Inferior parietal cortex (tissue), 1 donor: ENCODE measurements at regions not wholly inside any gene's neighbourhood (a gene's known extent, or its start where the extent isn't known, plus 50 kb on each side); places are given as distances from the start of the nearest gene placed in this dataset.

Experiments
- DNase-seq: peaks from one replicate; pipeline ENCODE4 v3.0.0-alpha.2; 2016; ENCODE audit errors: extremely low spot score

- DNase-seq: no peak
Measured at GRCh38 chr3:14335774-14336748, 66.3 kb upstream of the SLC6A6 start.

DNA sequence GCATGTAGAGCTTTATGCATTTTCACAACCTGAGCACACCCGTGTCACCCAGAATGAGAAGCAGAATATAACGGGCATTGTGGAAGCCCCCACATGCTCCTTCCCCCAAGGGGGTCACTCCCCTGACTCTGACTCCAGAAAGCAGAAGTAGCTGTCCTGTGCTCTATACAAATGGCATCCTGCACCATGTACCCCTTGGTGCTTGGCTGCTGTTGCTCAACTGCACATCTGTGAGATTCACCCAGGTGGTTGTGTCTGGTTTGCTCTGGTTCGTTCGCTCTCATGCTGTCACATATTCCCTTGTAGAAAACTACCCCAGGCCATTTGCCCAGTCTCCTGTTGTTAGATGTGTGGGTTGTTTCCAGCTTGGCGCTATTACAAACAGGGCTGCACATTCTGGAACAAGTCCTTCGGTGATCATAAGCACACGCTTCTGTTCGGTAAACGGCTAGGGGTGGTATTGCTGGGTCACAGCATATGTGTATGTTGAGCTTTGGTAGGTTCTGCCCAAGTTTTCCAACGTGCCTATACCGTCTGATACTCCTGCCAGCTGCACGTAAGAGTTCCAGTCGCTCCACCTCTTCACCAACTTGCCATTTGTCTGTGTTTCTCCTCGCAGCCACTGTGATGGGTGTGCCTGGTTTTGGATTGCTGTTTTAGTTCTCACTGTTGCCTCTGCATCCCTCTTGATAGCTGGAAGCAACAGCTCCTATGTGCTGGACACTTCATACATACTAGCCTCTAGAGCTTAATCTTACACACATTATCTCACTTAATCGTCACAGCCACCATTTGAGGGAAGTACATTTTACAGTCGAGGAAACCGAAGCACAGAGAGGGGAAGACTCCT is 65.4 kb upstream of the SLC6A6 start:
- DNase-seq: no peak

DNA sequence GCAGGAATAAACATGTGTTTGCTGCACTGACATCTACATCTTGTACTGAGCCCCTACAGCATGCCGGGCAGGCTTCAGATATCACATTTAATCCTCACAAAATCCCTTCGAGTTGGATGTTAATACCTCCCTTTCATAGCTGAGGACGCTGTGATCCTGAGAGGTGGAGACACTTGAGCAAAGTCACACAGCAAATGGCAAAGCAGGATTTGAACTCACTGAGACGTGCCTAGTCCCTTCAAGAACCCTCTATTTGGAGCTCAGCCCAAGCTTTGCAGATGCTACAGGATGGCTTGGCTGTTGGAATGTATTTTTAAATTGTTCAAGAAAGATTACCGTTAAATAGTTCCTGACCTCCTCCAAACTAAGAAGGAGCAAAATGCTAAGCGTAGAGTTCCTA is 64.6 kb upstream of the SLC6A6 start:
- DNase-seq: no peak

GRCh38 chr3:14338242-14338641 is 64.2 kb upstream of the SLC6A6 start:
- DNase-seq: no peak

- DNase-seq: no peak
Measured at GRCh38 chr3:14338898-14339458, 63.4 kb upstream of the SLC6A6 start.

- DNase-seq: no peak
Measured at GRCh38 chr3:14340960-14341708, 61.3 kb upstream of the SLC6A6 start.

GRCh38 chr3:14343338-14344112 is 58.9 kb upstream of the SLC6A6 start:
- DNase-seq: no peak

DNA sequence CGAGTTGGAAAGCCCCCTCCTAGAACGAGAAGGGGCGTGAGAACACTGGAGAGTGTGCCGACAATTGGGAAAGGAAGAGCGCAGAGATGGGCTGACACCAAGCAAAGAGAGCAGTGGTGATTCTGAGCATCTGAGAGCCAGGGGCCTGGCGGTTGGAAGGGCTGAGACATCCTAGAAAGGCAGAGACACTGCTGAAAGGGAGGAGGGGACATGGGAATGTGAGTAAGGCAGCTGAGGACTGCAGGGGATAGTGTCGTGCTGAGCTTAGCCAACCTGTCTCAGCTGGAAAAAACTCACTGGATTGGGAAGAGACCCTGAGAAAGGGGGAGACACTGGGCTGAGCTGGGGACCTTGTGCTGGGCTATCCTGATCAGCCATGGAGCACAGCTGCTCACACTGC is 58.1 kb upstream of the SLC6A6 start:
- no peak for DNase-seq

DNA sequence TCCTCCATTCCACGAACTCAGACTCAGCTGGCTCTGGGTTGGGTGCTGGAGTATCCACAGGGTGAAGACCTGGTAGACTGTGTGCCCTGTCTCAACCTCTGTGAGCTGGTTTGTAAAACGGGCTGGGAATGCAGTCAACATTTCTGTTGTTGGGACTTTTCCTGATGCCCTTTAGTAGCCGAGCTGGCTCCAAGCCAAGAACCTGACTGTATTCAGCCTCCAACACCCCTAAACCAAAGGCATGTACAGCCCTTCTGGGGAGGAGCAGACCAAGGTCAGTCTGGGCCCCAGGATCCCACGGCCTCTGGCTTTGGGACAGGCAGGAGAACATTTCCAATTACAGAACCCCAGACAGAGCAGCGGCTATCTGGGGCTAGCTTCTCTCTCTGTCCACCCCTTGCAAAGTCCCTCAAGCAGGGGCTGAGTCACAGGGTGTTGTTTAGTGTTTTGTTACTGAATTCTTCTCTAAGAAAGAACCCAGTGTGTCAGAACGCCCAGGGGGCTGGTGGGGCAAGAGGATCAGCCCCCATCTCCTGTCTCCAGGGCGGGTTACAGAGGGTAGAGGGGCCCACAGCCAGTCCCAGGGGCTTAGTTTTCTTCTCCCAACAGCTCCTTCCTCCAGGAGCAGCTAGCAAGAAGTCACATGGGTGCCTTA is 56.8 kb upstream of the SLC6A6 start:
- no peak for DNase-seq

DNA sequence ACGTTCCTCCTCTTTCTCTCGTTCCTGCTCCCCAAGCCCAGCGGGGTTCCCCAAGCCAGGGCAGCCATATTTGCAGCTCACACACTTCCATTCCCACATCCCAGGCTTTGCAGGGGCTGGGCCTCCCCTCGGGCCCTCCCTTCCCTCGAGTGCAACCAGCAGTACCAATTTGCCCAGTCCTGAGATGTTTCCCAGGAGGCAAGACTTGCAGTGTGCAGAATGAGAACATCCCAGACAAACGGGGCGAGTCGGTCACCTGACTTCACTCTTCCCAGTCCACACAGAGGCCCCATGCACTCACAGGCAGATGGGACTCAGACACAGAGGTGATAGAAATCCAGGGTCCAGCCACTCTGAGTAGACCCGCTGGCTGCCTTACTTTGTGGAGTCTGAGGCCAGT is 56.2 kb upstream of the SLC6A6 start:
- DNase-seq: no peak

- DNase-seq: no peak
Measured at GRCh38 chr3:14346642-14347041, 55.8 kb upstream of the SLC6A6 start.

DNA sequence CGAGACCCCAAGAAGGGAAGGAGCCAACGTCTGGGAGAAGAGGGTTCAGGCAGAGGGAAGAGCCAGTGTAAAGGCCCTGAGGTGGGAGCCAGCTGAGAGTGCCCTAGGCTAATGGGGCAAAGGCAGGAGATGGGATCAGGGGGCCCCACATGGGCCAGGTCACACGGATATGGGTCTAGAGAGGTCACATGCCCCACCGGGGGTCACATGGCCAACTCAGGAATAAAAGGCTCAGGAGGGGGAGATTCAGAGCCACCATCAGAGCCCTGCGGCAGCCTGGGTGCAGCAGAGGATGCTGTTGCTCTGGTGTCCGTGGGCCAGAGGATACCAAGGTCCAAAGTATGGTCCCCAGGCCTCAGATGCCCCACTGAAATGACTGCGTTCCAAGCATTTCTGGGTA is 55.3 kb upstream of the SLC6A6 start:
- DNase-seq: no peak

GRCh38 chr3:14351617-14352001 is 50.8 kb upstream of the SLC6A6 start:
- no peak for DNase-seq

DNA sequence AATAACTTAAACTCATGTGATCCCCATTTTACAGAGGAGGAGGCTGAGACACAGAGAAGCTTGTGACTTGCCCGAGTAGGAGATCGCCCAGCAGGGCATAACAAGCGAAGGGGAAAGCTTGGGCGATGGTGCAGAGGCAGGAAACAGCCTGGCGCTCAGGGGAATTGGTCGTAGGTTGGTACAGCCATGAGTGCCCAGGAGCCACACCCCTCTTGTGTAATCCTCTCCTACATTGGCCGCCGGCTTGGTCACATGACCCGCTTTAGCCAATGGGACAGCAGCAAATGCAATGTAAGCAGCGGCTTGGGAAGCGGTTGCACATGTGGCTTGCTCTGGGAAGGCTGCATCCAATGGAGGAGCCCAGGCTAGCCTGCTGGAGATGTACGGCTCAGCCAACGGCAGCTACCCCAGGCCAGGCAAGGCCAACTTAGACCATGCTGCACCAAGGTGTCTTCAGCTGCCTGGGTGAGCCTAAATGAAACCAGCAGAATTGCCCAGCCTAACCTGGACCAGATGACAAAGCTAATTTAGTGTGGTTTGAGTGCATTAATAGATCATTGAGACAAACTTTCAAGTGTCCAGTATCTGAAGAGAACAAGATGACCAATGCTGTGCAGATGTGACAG is 50.3 kb upstream of the SLC6A6 start:
- DNase-seq: peak; percentile 65
